ENCODE measurements at regions not wholly inside any gene's neighbourhood (a gene's known extent, or its start where the extent isn't known, plus 50 kb on each side); places are given as distances from the start of the nearest gene placed in this dataset.

GRCh38 chr5:4215143-4215542 is 619.5 kb downstream of the IRX1 start:
- Histone ChIP-seq H3K4me1 (ENCODE audit: insufficient read depth) (peaks cover 11% of the 10 kb centered on the region), H3K36me3 (ENCODE audit: insufficient read depth) (no peaks in the 10 kb centered on the region), H4K20me1 (replicated peaks; ENCODE audit: insufficient read depth) (no peaks in the 10 kb centered on the region), H3K79me2 (replicated peaks; ENCODE audit: insufficient read depth) (no peaks in the 10 kb centered on the region), H3K4me3 (no peak overlapping the region), H3K9me2 (ENCODE audit: insufficient read depth) (peaks cover 21% of the 10 kb centered on the region), H3F3A (replicated peaks; ENCODE audit: low read depth) (peaks cover 8% of the 10 kb centered on the region; the same call in 1 of the 2 replicates), H2AFZ (no peak overlapping the region), H3K4me2 (no peak overlapping the region), H3K27ac (ENCODE audit: low read depth) (no peak overlapping the region), H3K27me3 (ENCODE audit: insufficient read depth) (peaks cover 19% of the 10 kb centered on the region)
- Mint-ChIP-seq H3K27me3 (ENCODE audit: insufficient read depth, low read depth, poor library complexity) (peaks cover 19% of the 10 kb centered on the region), H3K4me3 (no peak overlapping the region), H3K9me3 (no peaks in the 10 kb centered on the region; the same call in 2 of the 3 replicates), H3K4me1 (peaks cover 20% of the 10 kb centered on the region), H3K36me3 (ENCODE audit: low read depth) (no peaks in the 10 kb centered on the region), H3K27ac (no peak overlapping the region)
- no peak for DNase-seq (ENCODE audit: low spot score)
- ATAC-seq = no peak
- TF ChIP-seq EZH2phosphoT487 (IDR thresholded peaks at IDR 0.05; ENCODE audit: unreplicated experiment) (no peak), ZNF331 (CRISPR knock-in tag; IDR thresholded peaks at IDR 0.05; ENCODE audit: low read depth) (no peak), CREB1 (CRISPR knock-in tag; IDR thresholded peaks at IDR 0.05; ENCODE audit: low read depth) (no peak), JUNB (IDR thresholded peaks at IDR 0.05; ENCODE audit: unreplicated experiment) (no peak), ETS1 (IDR thresholded peaks at IDR 0.05) (no peak), POLR2AphosphoS5 (IDR thresholded peaks at IDR 0.05; ENCODE audit: low read depth) (no peak), STAT1 (IDR thresholded peaks at IDR 0.05; ENCODE audit: unreplicated experiment) (no peak), ZNF462 (CRISPR knock-in tag; IDR thresholded peaks at IDR 0.05) (no peak), EZH2 (IDR thresholded peaks at IDR 0.05; ENCODE audit: low read depth, unreplicated experiment) (no peak), ZNF114 (CRISPR knock-in tag; IDR thresholded peaks at IDR 0.05) (no peak), NANOG (IDR thresholded peaks at IDR 0.05; ENCODE audit: borderline replicate concordance) (no peak)
- TF ChIP-seq, protein P1, sequence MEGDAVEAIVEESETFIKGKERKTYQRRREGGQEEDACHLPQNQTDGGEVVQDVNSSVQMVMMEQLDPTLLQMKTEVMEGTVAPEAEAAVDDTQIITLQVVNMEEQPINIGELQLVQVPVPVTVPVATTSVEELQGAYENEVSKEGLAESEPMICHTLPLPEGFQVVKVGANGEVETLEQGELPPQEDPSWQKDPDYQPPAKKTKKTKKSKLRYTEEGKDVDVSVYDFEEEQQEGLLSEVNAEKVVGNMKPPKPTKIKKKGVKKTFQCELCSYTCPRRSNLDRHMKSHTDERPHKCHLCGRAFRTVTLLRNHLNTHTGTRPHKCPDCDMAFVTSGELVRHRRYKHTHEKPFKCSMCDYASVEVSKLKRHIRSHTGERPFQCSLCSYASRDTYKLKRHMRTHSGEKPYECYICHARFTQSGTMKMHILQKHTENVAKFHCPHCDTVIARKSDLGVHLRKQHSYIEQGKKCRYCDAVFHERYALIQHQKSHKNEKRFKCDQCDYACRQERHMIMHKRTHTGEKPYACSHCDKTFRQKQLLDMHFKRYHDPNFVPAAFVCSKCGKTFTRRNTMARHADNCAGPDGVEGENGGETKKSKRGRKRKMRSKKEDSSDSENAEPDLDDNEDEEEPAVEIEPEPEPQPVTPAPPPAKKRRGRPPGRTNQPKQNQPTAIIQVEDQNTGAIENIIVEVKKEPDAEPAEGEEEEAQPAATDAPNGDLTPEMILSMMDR (conservative IDR thresholded peaks at IDR 0.05; ENCODE audit: low read depth in 2 of 2) = no peak
- TF ChIP-seq, protein P2, sequence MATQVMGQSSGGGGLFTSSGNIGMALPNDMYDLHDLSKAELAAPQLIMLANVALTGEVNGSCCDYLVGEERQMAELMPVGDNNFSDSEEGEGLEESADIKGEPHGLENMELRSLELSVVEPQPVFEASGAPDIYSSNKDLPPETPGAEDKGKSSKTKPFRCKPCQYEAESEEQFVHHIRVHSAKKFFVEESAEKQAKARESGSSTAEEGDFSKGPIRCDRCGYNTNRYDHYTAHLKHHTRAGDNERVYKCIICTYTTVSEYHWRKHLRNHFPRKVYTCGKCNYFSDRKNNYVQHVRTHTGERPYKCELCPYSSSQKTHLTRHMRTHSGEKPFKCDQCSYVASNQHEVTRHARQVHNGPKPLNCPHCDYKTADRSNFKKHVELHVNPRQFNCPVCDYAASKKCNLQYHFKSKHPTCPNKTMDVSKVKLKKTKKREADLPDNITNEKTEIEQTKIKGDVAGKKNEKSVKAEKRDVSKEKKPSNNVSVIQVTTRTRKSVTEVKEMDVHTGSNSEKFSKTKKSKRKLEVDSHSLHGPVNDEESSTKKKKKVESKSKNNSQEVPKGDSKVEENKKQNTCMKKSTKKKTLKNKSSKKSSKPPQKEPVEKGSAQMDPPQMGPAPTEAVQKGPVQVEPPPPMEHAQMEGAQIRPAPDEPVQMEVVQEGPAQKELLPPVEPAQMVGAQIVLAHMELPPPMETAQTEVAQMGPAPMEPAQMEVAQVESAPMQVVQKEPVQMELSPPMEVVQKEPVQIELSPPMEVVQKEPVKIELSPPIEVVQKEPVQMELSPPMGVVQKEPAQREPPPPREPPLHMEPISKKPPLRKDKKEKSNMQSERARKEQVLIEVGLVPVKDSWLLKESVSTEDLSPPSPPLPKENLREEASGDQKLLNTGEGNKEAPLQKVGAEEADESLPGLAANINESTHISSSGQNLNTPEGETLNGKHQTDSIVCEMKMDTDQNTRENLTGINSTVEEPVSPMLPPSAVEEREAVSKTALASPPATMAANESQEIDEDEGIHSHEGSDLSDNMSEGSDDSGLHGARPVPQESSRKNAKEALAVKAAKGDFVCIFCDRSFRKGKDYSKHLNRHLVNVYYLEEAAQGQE (IDR thresholded peaks at IDR 0.05; ENCODE audit: unreplicated experiment) = no peak

Data from GM23338 (cell line).